HG03159 (cell line): ENCODE measurements at regions not wholly inside any gene's neighbourhood (a gene's known extent, or its start where the extent isn't known, plus 50 kb on each side); places are given as distances from the start of the nearest gene placed in this dataset.

ENCODE experiments used
- ATAC-seq: cut with Tn5 transposase; IDR thresholded peaks from one replicate; pipeline ENCODE4 v1.9.1; 2021; ENCODE audit warnings: mild to moderate bottlenecking, moderate library complexity; ENCODE audit not compliant: unreplicated experiment

GRCh38 chr6:125489579-125490285, 188.0 kb upstream of the HDDC2 start:
- ATAC-seq: no peak

- ATAC-seq: no peak
Observed at GRCh38 chr6:125491860-125492618, 190.3 kb upstream of the HDDC2 start.

- ATAC-seq: no peak
Observed at GRCh38 chr6:125498606-125499005, 196.8 kb upstream of the HDDC2 start.

GRCh38 chr6:125499535-125499934, 197.8 kb upstream of the HDDC2 start:
- no peak for ATAC-seq

- no peak for ATAC-seq
Observed at GRCh38 chr6:125503181-125503580, 201.4 kb upstream of the HDDC2 start.

- no peak for ATAC-seq
Observed at GRCh38 chr6:125507987-125508655, 206.4 kb upstream of the HDDC2 start.

GRCh38 chr6:125508793-125509192, 207.0 kb upstream of the HDDC2 start:
- ATAC-seq: no peak

- no peak for ATAC-seq
Observed at GRCh38 chr6:125509477-125509876, 207.7 kb upstream of the HDDC2 start.

- ATAC-seq: no peak
Observed at GRCh38 chr6:125510405-125510804, 208.6 kb upstream of the HDDC2 start.

- no peak for ATAC-seq
Observed at GRCh38 chr6:125511809-125512396, 210.1 kb upstream of the HDDC2 start.

GRCh38 chr6:125512621-125513020, 210.9 kb upstream of the HDDC2 start:
- peak; percentile 69 for ATAC-seq

- ATAC-seq: no peak
Observed at GRCh38 chr6:125513978-125514377, 212.2 kb upstream of the HDDC2 start.

- ATAC-seq: no peak
Observed at GRCh38 chr6:125516644-125517043, 214.9 kb upstream of the HDDC2 start.

GRCh38 chr6:125519367-125519766, 217.6 kb upstream of the HDDC2 start:
- ATAC-seq: no peak

GRCh38 chr6:125524356-125524755, 222.6 kb upstream of the HDDC2 start:
- no peak for ATAC-seq

GRCh38 chr6:125526007-125526720, 223.3 kb upstream of the HEY2 start:
- no peak for ATAC-seq

- ATAC-seq: no peak
Observed at GRCh38 chr6:125528621-125529041, 220.8 kb upstream of the HEY2 start.

GRCh38 chr6:125529061-125529460, 220.4 kb upstream of the HEY2 start:
- ATAC-seq: no peak

GRCh38 chr6:125533710-125534397, 215.6 kb upstream of the HEY2 start:
- no peak for ATAC-seq
